ENCODE measurements at regions not wholly inside any gene's neighbourhood (a gene's known extent, or its start where the extent isn't known, plus 50 kb on each side); places are given as distances from the start of the nearest gene placed in this dataset.

GRCh38 chr6:81054036-81054435 lies 698.4 kb downstream of the TENT5A start:
- intact Hi-C loops (cut with micrococcal nuclease) = no loop called here
- TF ChIP-seq, protein P1, sequence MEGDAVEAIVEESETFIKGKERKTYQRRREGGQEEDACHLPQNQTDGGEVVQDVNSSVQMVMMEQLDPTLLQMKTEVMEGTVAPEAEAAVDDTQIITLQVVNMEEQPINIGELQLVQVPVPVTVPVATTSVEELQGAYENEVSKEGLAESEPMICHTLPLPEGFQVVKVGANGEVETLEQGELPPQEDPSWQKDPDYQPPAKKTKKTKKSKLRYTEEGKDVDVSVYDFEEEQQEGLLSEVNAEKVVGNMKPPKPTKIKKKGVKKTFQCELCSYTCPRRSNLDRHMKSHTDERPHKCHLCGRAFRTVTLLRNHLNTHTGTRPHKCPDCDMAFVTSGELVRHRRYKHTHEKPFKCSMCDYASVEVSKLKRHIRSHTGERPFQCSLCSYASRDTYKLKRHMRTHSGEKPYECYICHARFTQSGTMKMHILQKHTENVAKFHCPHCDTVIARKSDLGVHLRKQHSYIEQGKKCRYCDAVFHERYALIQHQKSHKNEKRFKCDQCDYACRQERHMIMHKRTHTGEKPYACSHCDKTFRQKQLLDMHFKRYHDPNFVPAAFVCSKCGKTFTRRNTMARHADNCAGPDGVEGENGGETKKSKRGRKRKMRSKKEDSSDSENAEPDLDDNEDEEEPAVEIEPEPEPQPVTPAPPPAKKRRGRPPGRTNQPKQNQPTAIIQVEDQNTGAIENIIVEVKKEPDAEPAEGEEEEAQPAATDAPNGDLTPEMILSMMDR (IDR thresholded peaks at IDR 0.05; ENCODE audit: unreplicated experiment) = no peak
- H3K4me1 Mint-ChIP-seq (ENCODE audit: insufficient read depth, unreplicated experiment) = peaks cover 4% of the 10 kb centered on the region
- H3K9me3 Mint-ChIP-seq (ENCODE audit: unreplicated experiment) = no peaks in the 10 kb centered on the region
- H3K27me3 Mint-ChIP-seq (ENCODE audit: insufficient read depth, unreplicated experiment) = no peaks in the 10 kb centered on the region
- ChIA-PET CTCF (interaction anchor here (0.6 kb wide), 1 partner anchor 8 kb away, joined by 3 read pairs; no protein-coding TSS in a partner anchor), POLR2A (no interaction called here)
- BruUV-seq (replicated peaks) = no TSS peak
- no peaks in the 10 kb centered on the region for H3K36me3 Mint-ChIP-seq (ENCODE audit: insufficient read depth, unreplicated experiment)
- DNase-seq (ENCODE audit: unreplicated experiment) = no peak
- no peak overlapping the region for H3K4me3 Mint-ChIP-seq (ENCODE audit: unreplicated experiment)
- no peak overlapping the region for H3K27ac Mint-ChIP-seq (ENCODE audit: low read depth, unreplicated experiment)

DNA sequence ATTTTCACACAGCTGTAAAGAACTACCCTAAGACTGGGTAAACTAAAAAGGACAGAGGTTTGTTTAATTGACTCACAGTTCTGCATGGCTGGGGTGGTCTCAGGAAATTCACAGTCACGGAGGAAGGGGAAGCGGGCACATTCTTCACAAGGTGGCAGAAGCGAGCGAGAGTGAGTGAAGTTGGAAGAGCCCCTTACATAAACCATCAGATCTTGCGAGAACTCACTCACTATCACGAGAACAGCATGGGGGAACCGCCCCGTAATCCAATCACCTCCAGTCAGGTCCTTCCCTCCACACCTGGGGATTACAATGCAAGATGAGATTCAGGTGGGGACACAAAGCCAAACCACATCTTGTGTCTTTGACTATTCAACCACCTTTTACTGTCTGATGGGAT lies 700.5 kb downstream of the TENT5A start:
- no TSS peak for BruUV-seq (replicated peaks)
- TF ChIP-seq, protein P1 (IDR thresholded peaks at IDR 0.05; ENCODE audit: unreplicated experiment) = no peak
- no peak overlapping the region for H3K4me3 Mint-ChIP-seq (ENCODE audit: unreplicated experiment)
- H3K36me3 Mint-ChIP-seq (ENCODE audit: insufficient read depth, unreplicated experiment) = no peaks in the 10 kb centered on the region
- no peak overlapping the region for H3K27ac Mint-ChIP-seq (ENCODE audit: low read depth, unreplicated experiment)
- H3K4me1 Mint-ChIP-seq (ENCODE audit: insufficient read depth, unreplicated experiment) = peaks cover 4% of the 10 kb centered on the region
- H3K9me3 Mint-ChIP-seq (ENCODE audit: unreplicated experiment) = no peaks in the 10 kb centered on the region
- POLR2A ChIA-PET = no interaction called here
- no peaks in the 10 kb centered on the region for H3K27me3 Mint-ChIP-seq (ENCODE audit: insufficient read depth, unreplicated experiment)
- DNase-seq (ENCODE audit: unreplicated experiment) = no peak
- intact Hi-C loops (cut with micrococcal nuclease) = no loop called here
- CTCF ChIA-PET = no interaction called here

DNA sequence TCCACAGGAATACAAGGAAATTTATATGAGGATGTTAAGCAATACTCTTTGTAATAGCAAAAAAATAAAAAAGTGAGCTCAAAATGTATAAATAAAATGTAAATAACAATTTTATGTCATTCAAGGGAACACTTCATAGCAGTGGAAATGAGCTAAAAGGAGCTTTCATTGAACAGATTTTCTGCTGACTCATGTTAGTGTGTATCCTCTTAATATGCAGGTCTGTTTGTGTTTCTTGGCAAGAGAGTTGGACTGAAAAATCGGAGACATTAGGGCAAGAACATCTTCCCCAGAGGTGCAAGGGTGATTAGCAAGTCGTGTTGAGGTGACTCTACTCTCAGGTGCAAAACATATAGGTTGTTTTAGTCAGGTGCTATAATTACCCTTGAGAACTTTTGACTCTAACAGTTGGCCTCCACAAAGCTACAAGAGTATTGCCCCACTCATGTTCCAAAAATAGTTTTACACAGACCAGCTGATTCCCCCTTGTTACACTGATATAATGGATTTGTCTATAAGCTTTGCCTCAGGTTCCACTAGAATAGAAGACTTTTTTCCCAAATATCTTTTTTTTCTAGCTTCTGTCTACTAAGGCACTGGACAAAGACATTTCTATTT lies 702.9 kb downstream of the TENT5A start:
- POLR2A ChIA-PET = no interaction called here
- no TSS peak for BruUV-seq (replicated peaks)
- TF ChIP-seq, protein P1 (IDR thresholded peaks at IDR 0.05; ENCODE audit: unreplicated experiment) = no peak
- intact Hi-C loops (cut with micrococcal nuclease) = no loop called here
- DNase-seq (ENCODE audit: unreplicated experiment) = peak; percentile 14
- Mint-ChIP-seq H3K27ac (ENCODE audit: low read depth, unreplicated experiment) (no peak overlapping the region), H3K36me3 (ENCODE audit: insufficient read depth, unreplicated experiment) (no peaks in the 10 kb centered on the region), H3K27me3 (ENCODE audit: insufficient read depth, unreplicated experiment) (no peaks in the 10 kb centered on the region), H3K4me3 (ENCODE audit: unreplicated experiment) (no peak overlapping the region), H3K9me3 (ENCODE audit: unreplicated experiment) (no peaks in the 10 kb centered on the region), H3K4me1 (ENCODE audit: insufficient read depth, unreplicated experiment) (peaks cover 4% of the 10 kb centered on the region)
- CTCF ChIA-PET = no interaction called here

DNA sequence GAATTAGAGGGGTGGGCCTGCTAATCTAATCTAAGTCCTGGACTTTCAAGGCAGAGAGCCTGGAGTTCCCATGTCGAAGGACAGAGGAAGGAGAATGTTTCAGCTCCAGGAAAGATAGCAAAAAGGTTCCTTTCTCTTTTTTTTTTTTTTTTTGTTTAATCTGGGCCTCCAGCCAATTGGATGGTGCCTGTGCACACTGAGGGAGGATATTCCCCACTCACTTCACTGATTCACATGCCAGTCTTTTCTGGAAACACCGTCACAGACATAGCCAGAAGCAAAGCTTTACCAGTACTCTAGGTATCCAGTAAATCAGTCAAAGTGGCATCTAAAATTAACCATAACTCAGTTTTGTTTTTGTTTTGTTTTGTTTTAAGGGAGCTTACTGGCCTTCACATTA lies 721.1 kb downstream of the TENT5A start:
- POLR2A ChIA-PET = interaction anchor here (0.8 kb wide), 1 partner anchor 393 kb away, joined by 3 read pairs; no protein-coding TSS in a partner anchor
- Mint-ChIP-seq H3K4me1 (ENCODE audit: insufficient read depth, unreplicated experiment) (no peaks in the 10 kb centered on the region), H3K9me3 (ENCODE audit: unreplicated experiment) (no peaks in the 10 kb centered on the region), H3K27ac (ENCODE audit: low read depth, unreplicated experiment) (no peak overlapping the region), H3K4me3 (ENCODE audit: unreplicated experiment) (no peak overlapping the region), H3K27me3 (ENCODE audit: insufficient read depth, unreplicated experiment) (no peaks in the 10 kb centered on the region), H3K36me3 (ENCODE audit: insufficient read depth, unreplicated experiment) (no peaks in the 10 kb centered on the region)
- peak; percentile 21 for DNase-seq (ENCODE audit: unreplicated experiment)
- no TSS peak for BruUV-seq (replicated peaks)
- intact Hi-C loops (cut with micrococcal nuclease) = no loop called here
- TF ChIP-seq, protein P1 (IDR thresholded peaks at IDR 0.05; ENCODE audit: unreplicated experiment) = no peak
- CTCF ChIA-PET = interaction anchor here (0.6 to 0.9 kb wide), 3 partner anchors 11 to 325 kb away, joined by 3 to 4 read pairs (median 3); no protein-coding TSS in a partner anchor

All from MCF 10A (cell line).